ENCODE measurements at regions not wholly inside any gene's neighbourhood (a gene's known extent, or its start where the extent isn't known, plus 50 kb on each side); places are given as distances from the start of the nearest gene placed in this dataset.
A peak's percentile ranks its signal among the peaks of the same experiment; 100 is the strongest.
"Not testable (repeated sequence)": the region's sequence is repeated elsewhere in the genome, so short reads cannot be mapped to it uniquely, and the experiment has no call there.

GRCh38 chr20:6660441-6660840 lies 107.0 kb upstream of the BMP2 start:
- no peak for DNase-seq (ENCODE audit: low read depth)

GRCh38 chr20:6658909-6659308 lies 108.6 kb upstream of the BMP2 start:
- DNase-seq (ENCODE audit: low read depth) = not testable (repeated sequence)

- no peak for DNase-seq (ENCODE audit: low read depth)
Measured at GRCh38 chr20:6657904-6658303, 109.6 kb upstream of the BMP2 start.

GRCh38 chr20:6657111-6657510 lies 110.4 kb upstream of the BMP2 start:
- no peak for DNase-seq (ENCODE audit: low read depth)

- no peak for DNase-seq (ENCODE audit: low read depth)
Measured at GRCh38 chr20:6654513-6655252, 112.8 kb upstream of the BMP2 start.

GRCh38 chr20:6651561-6651960 lies 115.9 kb upstream of the BMP2 start:
- no peak for DNase-seq (ENCODE audit: low read depth)

- DNase-seq (ENCODE audit: low read depth) = no peak
Measured at GRCh38 chr20:6651016-6651415, 116.5 kb upstream of the BMP2 start.

GRCh38 chr20:6646021-6646636 lies 121.4 kb upstream of the BMP2 start:
- no peak for DNase-seq (ENCODE audit: low read depth)

- no peak for DNase-seq (ENCODE audit: low read depth)
Measured at GRCh38 chr20:6644813-6645628, 122.5 kb upstream of the BMP2 start.

GRCh38 chr20:6641012-6641411 lies 126.5 kb upstream of the BMP2 start:
- DNase-seq (ENCODE audit: low read depth) = no peak

GRCh38 chr20:6637160-6637579 lies 130.3 kb upstream of the BMP2 start:
- no peak for DNase-seq (ENCODE audit: low read depth)

- peak; percentile 17 for DNase-seq (ENCODE audit: low read depth)
Measured at GRCh38 chr20:6636209-6637159, 131.0 kb upstream of the BMP2 start.

GRCh38 chr20:6635034-6635736 lies 132.3 kb upstream of the BMP2 start:
- no peak for DNase-seq (ENCODE audit: low read depth)

GRCh38 chr20:6632187-6632586 lies 135.3 kb upstream of the BMP2 start:
- no peak for DNase-seq (ENCODE audit: low read depth)

- DNase-seq (ENCODE audit: low read depth) = no peak
Measured at GRCh38 chr20:6630514-6630913, 137.0 kb upstream of the BMP2 start.

GRCh38 chr20:6629564-6629963 lies 137.9 kb upstream of the BMP2 start:
- DNase-seq (ENCODE audit: low read depth) = no peak

- no peak for DNase-seq (ENCODE audit: low read depth)
Measured at GRCh38 chr20:6626805-6627204, 140.7 kb upstream of the BMP2 start.

GRCh38 chr20:6623989-6624388 lies 143.5 kb upstream of the BMP2 start:
- DNase-seq (ENCODE audit: low read depth) = no peak

- DNase-seq (ENCODE audit: low read depth) = no peak
Measured at GRCh38 chr20:6622041-6622440, 145.4 kb upstream of the BMP2 start.

- no peak for DNase-seq (ENCODE audit: low read depth)
Measured at GRCh38 chr20:6618051-6618450, 149.4 kb upstream of the BMP2 start.

GRCh38 chr20:6616421-6616820 lies 151.1 kb upstream of the BMP2 start:
- DNase-seq (ENCODE audit: low read depth) = no peak
